HG03558 (cell line): ENCODE measurements at regions not wholly inside any gene's neighbourhood (a gene's known extent, or its start where the extent isn't known, plus 50 kb on each side); places are given as distances from the start of the nearest gene placed in this dataset.

Experiments
- ATAC-seq: cut with Tn5 transposase; IDR thresholded peaks from one replicate; pipeline ENCODE4 v1.9.1; 2021; ENCODE audit warnings: moderate number of reproducible peaks; ENCODE audit not compliant: unreplicated experiment; ENCODE audit errors: extremely low read depth

GRCh38 chr22:48697223-48697622, 1130.5 kb downstream of the BRD1 start:
- ATAC-seq: no peak

GRCh38 chr22:48696371-48696770, 1131.3 kb downstream of the BRD1 start:
- ATAC-seq: no peak

DNA sequence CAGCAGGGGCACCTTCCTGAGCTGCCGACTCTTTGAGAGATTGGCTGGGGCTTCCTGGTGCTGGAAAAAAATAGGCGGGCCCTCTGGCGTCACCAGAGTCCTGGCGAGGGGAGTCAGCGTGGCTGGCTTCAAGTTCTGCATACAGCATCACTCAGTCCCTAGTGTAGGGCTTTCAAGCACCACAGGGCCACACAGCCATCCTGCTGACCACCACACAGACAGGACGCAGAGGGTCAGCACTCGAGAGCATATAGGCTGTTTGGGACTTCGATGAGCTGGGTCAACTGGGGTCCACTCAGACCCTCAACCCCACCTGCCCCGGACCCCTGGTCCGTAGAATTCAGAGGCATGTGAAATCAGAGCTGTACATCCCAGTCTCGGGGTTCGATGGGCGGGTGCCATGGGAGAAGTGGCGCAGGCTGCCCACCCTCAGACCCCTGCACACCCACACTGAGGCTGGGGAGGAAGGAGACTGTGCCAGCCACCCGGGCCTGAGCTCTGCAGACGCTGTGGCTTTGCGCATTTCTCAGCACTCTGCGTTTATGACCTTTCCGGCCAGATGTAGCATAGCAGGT, 1131.9 kb downstream of the BRD1 start:
- ATAC-seq: no peak

DNA sequence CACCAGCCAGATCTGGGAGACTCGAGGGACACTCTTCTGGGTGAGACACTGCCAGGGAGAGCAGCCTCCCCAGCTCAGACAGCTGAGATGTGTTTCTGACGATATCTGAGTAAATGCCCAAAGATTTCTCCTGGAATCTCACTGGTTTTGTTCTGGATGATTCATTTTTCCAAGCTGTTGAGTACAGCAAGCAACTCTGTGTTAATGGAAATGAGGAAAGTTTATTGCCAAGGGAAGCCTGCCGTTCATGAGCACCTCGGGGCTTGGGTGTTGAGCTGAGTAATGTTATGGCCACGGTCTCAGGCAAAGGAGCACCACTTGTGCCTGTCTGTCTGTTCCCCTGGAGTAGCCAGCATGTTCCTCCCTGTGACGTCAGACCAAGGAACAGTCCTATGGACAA, 1132.4 kb downstream of the BRD1 start:
- no peak for ATAC-seq

DNA sequence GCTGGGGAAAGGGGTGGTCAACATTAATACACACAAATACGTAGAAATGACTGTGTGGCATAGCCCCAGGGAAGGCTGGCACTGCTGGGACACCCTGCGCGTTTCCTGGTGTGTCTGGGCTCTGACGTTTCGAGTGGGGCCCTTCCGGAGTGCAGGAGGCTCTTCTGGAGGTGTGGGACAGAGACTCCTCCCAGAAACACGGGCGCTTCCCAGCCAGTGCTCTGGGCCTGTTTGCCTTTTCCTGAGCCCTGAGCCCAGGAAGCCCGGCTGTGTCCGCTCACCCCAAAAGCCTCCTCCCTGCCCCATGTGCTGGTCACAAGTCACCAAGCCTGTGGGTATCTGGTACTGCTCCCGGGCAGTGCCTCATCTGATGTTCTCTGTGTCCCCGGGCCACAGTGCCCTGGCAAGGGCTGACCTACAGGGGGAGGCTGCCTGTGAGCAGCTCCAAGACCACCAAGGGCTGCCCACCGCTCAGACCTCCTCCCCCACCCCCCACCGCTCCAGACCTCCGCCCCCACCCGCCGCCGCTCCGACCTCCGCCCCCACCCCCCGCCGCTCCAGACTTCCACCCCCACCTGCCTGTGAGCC, 1133.3 kb downstream of the BRD1 start:
- no peak for ATAC-seq

DNA sequence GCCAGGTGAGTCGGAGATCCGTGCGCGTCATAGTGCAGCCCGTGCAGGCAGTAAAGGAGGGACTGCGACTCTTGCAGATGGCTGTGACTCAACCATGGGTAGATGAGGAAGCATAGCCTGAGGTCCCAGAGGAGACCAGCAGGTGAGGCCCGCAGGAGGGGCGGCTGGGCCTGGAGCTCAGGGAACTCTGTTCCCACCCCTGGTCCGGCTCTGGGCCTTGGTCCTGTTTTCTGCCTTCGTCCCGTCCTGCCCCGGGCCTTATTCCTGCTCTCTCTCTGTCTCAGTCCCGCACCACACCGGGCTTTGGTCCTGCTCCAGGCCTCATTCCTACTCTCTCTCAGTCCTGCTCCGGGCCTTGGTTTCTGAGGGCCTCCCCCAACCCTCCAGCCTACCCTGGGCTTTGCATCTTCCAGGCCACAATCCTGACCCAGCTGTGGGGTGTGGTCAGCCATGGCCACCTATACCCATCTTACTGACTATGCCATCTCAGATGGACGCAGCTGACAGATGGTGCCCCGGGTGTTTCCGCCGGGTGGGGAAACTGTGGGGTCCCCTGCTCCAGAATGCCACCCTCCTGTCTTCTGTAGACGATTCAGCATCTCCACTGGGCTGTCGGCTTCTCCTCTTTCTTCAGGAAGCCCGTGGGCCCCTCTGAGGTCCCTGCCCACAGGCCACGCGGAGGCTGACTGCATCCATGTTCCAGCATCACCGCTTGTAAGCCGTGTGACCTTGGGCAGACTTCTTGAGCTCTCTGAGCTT, 1134.1 kb downstream of the BRD1 start:
- no peak for ATAC-seq

GRCh38 chr22:48692734-48693376, 1134.8 kb downstream of the BRD1 start:
- no peak for ATAC-seq

- ATAC-seq: no peak
Observed at GRCh38 chr22:48691431-48691851, 1136.2 kb downstream of the BRD1 start.

GRCh38 chr22:48690583-48691317, 1136.9 kb downstream of the BRD1 start:
- no peak for ATAC-seq

GRCh38 chr22:48689206-48689605, 1138.5 kb downstream of the BRD1 start:
- ATAC-seq: no peak

- no peak for ATAC-seq
Observed at GRCh38 chr22:48688366-48688765, 1139.3 kb downstream of the BRD1 start.

- no peak for ATAC-seq
Observed at GRCh38 chr22:48687606-48688005, 1140.1 kb downstream of the BRD1 start.

GRCh38 chr22:48686694-48687302, 1140.9 kb downstream of the BRD1 start:
- ATAC-seq: no peak

GRCh38 chr22:48685767-48686166, 1141.9 kb downstream of the BRD1 start:
- ATAC-seq: no peak

DNA sequence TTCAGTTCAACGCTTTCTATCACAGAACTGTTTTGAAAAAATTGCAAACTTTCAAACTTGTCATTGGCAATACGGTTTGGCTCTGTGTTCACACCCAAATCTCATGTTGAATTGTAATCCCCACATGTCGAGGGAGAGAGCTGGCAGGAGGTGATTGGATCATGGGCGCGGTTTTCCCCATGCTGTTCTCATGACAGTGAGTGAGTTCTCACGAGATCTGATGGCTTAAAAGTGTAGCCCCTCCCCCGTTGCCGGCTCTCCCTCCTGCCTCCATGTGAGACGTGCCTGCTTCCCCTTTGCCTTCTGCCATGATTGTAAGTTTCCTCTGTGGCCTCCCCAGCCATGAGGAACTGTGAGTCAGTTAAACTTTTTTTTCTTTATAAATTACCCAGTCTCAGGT, 1144.0 kb downstream of the BRD1 start:
- no peak for ATAC-seq

DNA sequence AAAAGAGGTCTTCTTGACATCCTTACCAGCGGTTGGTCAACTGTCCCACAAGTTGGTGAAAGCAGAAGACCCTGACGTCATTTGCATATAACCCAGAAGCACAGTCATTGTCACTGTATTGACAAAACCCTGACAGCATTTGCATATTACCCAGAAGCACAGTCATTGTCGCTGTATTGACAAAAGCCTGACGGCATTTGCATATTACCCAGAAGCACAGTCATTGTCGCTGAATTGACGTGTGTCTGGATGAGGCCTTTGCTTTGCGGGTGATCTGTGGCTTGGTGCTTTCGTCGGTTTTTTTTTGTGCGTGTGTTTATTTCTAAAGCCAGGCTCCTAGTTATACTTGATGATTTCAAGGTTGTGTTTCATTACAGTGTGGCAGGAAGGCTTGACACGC, 1145.2 kb downstream of the BRD1 start:
- no peak for ATAC-seq

- no peak for ATAC-seq
Observed at GRCh38 chr22:48680601-48681000, 1147.1 kb downstream of the BRD1 start.

DNA sequence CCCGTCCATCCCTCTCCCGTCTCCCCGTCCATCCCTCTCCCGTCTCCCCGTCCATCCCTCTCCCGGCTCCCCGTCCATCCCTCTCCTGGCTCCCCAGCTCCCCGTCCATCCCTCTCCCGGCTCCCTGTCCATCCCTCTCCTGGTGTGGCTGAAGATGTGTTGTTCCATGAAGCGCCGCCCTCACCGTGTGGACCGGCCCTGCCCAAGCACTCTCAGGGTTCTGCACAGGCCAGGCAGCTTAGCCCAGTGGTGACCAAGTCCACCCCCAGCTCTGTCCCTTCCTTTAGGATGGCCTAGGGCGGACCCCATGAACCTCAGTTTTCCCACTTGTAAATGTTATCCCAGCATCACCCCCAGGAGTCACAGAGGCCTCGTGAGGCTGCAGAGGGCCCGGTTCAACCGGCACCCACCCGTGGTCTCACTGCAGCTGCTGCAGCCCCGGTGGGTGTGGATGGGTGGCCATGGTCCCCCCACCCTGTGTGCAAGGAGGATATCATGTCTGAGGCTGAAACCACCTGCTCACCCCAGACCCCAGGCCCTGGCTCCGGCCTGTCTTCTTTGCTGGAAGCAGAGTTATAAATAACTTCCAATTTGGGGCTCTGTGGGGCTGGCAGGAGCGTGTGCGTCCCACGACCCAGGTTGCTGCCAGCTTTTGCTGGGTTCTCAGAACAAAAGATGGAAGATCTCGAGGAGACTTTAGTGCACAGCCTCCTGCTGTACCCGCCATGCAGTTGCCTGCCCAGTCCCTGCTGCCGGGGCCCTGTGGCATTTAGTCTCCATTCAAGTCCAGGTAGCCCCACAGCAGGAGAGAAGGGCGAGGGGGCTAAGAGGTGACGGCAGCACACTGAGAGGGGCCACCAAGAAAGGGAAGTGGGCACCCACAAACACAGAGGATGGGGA, 1147.8 kb downstream of the BRD1 start:
- no peak for ATAC-seq
